HepG2 (cell line): ENCODE measurements at regions not wholly inside any gene's neighbourhood (a gene's known extent, or its start where the extent isn't known, plus 50 kb on each side); places are given as distances from the start of the nearest gene placed in this dataset.
A peak's percentile ranks its signal among the peaks of the same experiment; 100 is the strongest.

Experiments used
- ATAC-seq: fragments of 200-7000 bp; cut with Tn5 transposase; 3 replicates; pipeline ENCODE4 v1.9.1; 2020; ENCODE audit warnings: mild to moderate bottlenecking, moderate library complexity
- BruUV-seq: library from RNA; stranded (reverse); fragments of 400-500 nt; replicated peaks from 2 replicates; lab custom pipeline; 2021; lab: Mats Ljungman, UMichigan
- CTCF ChIA-PET: fragments of 300-600 bp; formaldehyde crosslinking; extraction: SDS; loops from one replicate; lab custom pipeline; 2021; ENCODE audit warnings: low total read pairs, inconsistent platforms, low intra/inter-chr PET ratio; lab: Yijun Ruan, JAX
- POLR2A ChIA-PET: fragments of 350-600 bp; sonication (Branson Sonifier 250); formaldehyde crosslinking; loops from one replicate; lab custom pipeline; 2020; ENCODE audit warnings: antibody characterized with exemption, inconsistent platforms; lab: Yijun Ruan, JAX
- DNase-seq: peaks from one replicate; pipeline ENCODE4 v3.0.0-alpha.2; 2015; ENCODE audit warnings: low spot score
- FAIRE-seq: peaks from 3 replicates; lab custom pipeline; 2011; peaks lifted over from hg19 to GRCh38; lab: Jason Lieb, UNC
- H2AFZ ChIP-seq: one replicate; pipeline ENCODE4 v1.6.1; 2011; ENCODE audit warnings: low read length, inconsistent platforms
- H3K27ac ChIP-seq: fragments of 300-600 bp; 3 replicates; pipeline ENCODE4 v1.8.0; 2011; ENCODE audit warnings: mixed run types, mild to moderate bottlenecking, mixed read lengths, low read length, inconsistent platforms; ENCODE audit not compliant: insufficient read depth; ENCODE audit errors: extremely low read length
- H3K27me3 ChIP-seq, 2 experiments: fragments of 200-600 bp in 1 of 2; 2 replicates in 1 of 2; 3 replicates in 1 of 2; pipeline versions ENCODE4 v1.6.0 to v1.8.0; 2011; ENCODE audit warnings: low read length in 2 of 2, mild to moderate bottlenecking in 2 of 2, moderate library complexity in 2 of 2, inconsistent platforms in 1 of 2; ENCODE audit not compliant: insufficient read depth in 2 of 2, control insufficient read depth in 1 of 2
- H3K36me3 ChIP-seq, 2 experiments: fragments of 200-600 bp in 1 of 2; replicated peaks in 1 of 2; 2 replicates in 1 of 2; 3 replicates in 1 of 2; pipeline versions ENCODE4 v1.5.1 to v1.8.0; 2011; ENCODE audit warnings: low read length in 2 of 2, inconsistent platforms in 1 of 2; ENCODE audit not compliant: insufficient read depth in 2 of 2, control insufficient read depth in 1 of 2
- H3K4me1 ChIP-seq: 2 replicates; pipeline ENCODE4 v1.5.1; 2012; ENCODE audit warnings: low read length, inconsistent platforms; ENCODE audit not compliant: insufficient read depth
- H3K4me2 ChIP-seq: 2 replicates; pipeline ENCODE4 v1.6.0; 2011; ENCODE audit warnings: low read depth, low read length, inconsistent platforms
- H3K4me3 ChIP-seq, 3 experiments: fragments of 200-600 bp in 1 of 3; sonication (generic), shearing (Covaris generic) in 1 of 3; replicated peaks in 1 of 3; 2 replicates each; pipeline ENCODE4 v1.5.1; 2011 to 2016; ENCODE audit warnings: low read length in 3 of 3, inconsistent platforms in 2 of 3, low read depth in 2 of 3, mild to moderate bottlenecking in 2 of 3, control low read depth in 1 of 3, mixed read lengths in 1 of 3; ENCODE audit not compliant: insufficient read depth in 1 of 3
- H3K79me2 ChIP-seq: one replicate; pipeline ENCODE4 v1.6.1; 2011; ENCODE audit warnings: low read length, inconsistent platforms; ENCODE audit not compliant: insufficient read depth
- H3K9ac ChIP-seq: 2 replicates; pipeline ENCODE4 v1.6.0; 2011; ENCODE audit warnings: mild to moderate bottlenecking, low read depth, low read length, inconsistent platforms; ENCODE audit not compliant: insufficient read depth
- H3K9me3 ChIP-seq: 2 replicates; pipeline ENCODE4 v1.5.1; 2012; ENCODE audit warnings: mild to moderate bottlenecking, low read length
- H4K20me1 ChIP-seq: 2 replicates; pipeline ENCODE4 v1.6.0; 2011; ENCODE audit warnings: inconsistent platforms, mild to moderate bottlenecking, low read length, moderate library complexity; ENCODE audit not compliant: insufficient read depth
- HNRNPK ChIP-seq: fragments of 200-400 bp; formaldehyde crosslinking; IDR thresholded peaks from 2 replicates; pipeline ENCODE4 v1.6.1; 2018; ENCODE audit warnings: low read length, low read depth, moderate library complexity, mild to moderate bottlenecking; ENCODE audit not compliant: poor library complexity, severe bottlenecking
- HOXA3 ChIP-seq: sonication (generic); formaldehyde crosslinking; IDR thresholded peaks from 2 replicates; pipeline ENCODE4 v1.5.0; 2020; ENCODE audit warnings: missing genetic modification reagents
- KLF13 ChIP-seq: sonication (generic); formaldehyde crosslinking; IDR thresholded peaks from 2 replicates; pipeline ENCODE4 v1.4.0; 2020; ENCODE audit warnings: mild to moderate bottlenecking, missing genetic modification reagents
- REST ChIP-seq, 2 experiments: IDR thresholded peaks; 2 replicates each; pipeline ENCODE4 v1.6.1; 2011 to 2012; ENCODE audit warnings: low read length in 2 of 2, borderline replicate concordance in 1 of 2, low read depth in 1 of 2, mild to moderate bottlenecking in 1 of 2, moderate library complexity in 1 of 2
- SMC3 ChIP-seq: IDR thresholded peaks from 2 replicates; pipeline ENCODE4 v1.6.1; 2011; ENCODE audit warnings: low read length, improper control_type of control experiment
- TCF7 ChIP-seq: sonication (generic); IDR thresholded peaks from 2 replicates; pipeline ENCODE4 v1.6.1; 2016; ENCODE audit warnings: antibody characterized with exemption, low read depth
- TEAD2 ChIP-seq: sonication (generic); formaldehyde crosslinking; IDR thresholded peaks from 2 replicates; pipeline ENCODE4 v1.9.0; 2021; ENCODE audit warnings: missing genetic modification reagents
- ZNF251 ChIP-seq: sonication (generic); formaldehyde crosslinking; IDR thresholded peaks from 2 replicates; pipeline ENCODE4 v1.9.0; 2021; ENCODE audit warnings: mild to moderate bottlenecking, missing genetic modification reagents
- ZNF776 ChIP-seq: sonication (generic); formaldehyde crosslinking; IDR thresholded peaks from 2 replicates; pipeline ENCODE4 v1.4.0; 2020; ENCODE audit warnings: mild to moderate bottlenecking, missing genetic modification reagents
- ZNF784 ChIP-seq: sonication (generic); formaldehyde crosslinking; IDR thresholded peaks from 2 replicates; pipeline ENCODE4 v1.5.1; 2020; ENCODE audit warnings: missing genetic modification reagents, mild to moderate bottlenecking, borderline replicate concordance
- ZNF790 ChIP-seq: sonication (generic); formaldehyde crosslinking; IDR thresholded peaks from 2 replicates; pipeline ENCODE4 v1.8.0; 2022; ENCODE audit warnings: missing genetic modification reagents, mild to moderate bottlenecking, borderline replicate concordance
- WGBS: methylation state at CpG from one replicate; pipeline ENCODE4 v1.1.6; 2017; ENCODE audit warnings: low lambda C conversion rate; 5-methylcytosine and 5-hydroxymethylcytosine counted together
- in situ Hi-C: cut with HindIII; loops from 2 replicates; pipeline ENCODE4 v1.10.0; 2017; ENCODE audit warnings: low pct_unique_long_range_greater_than_20kb; ENCODE audit not compliant: extremely low pct_ligation_motif_present
- intact Hi-C: fragments of 100-400 bp; cut with micrococcal nuclease; formaldehyde crosslinking; loops from one replicate; pipeline ENCODE4 v1.10.0; 2022; ENCODE audit not compliant: unreplicated experiment
- TF ChIP-seq, protein P1 (sequence below): sonication (generic); formaldehyde crosslinking; IDR thresholded peaks from 2 replicates; pipeline ENCODE4 v1.4.0; 2020; ENCODE audit warnings: missing genetic modification reagents, borderline replicate concordance

DNA sequence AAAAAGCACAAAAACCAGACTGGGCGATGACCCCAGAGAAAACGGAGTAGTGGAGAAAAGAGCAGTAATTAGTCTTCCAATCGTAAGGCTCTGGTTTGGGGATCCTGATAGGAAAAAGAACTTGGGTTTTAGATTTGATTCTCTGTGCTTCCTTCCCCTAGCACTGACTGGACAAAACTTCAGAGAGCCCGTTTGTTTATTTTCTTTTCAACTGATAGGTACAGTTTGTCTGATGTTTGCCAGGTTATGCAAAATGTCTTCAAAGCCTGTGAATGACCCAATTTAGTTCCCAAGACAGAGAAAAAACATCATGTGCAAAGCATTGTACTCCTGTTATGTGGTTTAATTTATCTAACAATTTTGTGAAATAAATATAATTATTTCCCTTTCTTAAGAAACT is 151.1 kb upstream of the COX10 start:
- no peak overlapping the region for H3K4me3 ChIP-seq
- H4K20me1 ChIP-seq, result no peaks in the 10 kb centered on the region
- intact Hi-C loops (no loop called here), in situ Hi-C loops (no loop called here)
- ATAC-seq (no peak), FAIRE-seq (no peak), DNase-seq (no peak)
- TF ChIP-seq ZNF776, result no peak
- 0 out of 2 replicates have a peak, but pooled peaks have one; percentile 40 for TF ChIP-seq TCF7
- no peaks in the 10 kb centered on the region for H3K27me3 ChIP-seq
- ChIA-PET POLR2A (no interaction called here), CTCF (no interaction called here)
- H3K9me3 ChIP-seq, result no peaks in the 10 kb centered on the region
- no peaks in the 10 kb centered on the region for H3K79me2 ChIP-seq
- BruUV-seq, result no TSS peak
- no peak overlapping the region for H3K9ac ChIP-seq
- H2AFZ ChIP-seq, result no peak overlapping the region
- no peaks in the 10 kb centered on the region for H3K36me3 ChIP-seq
- peaks cover 28% of the 10 kb centered on the region for H3K4me1 ChIP-seq
- WGBS, result 25% methylated on average over 4 of the region's 4 CpGs
- no peak overlapping the region for H3K4me2 ChIP-seq
- H3K27ac ChIP-seq, result no peak overlapping the region

DNA sequence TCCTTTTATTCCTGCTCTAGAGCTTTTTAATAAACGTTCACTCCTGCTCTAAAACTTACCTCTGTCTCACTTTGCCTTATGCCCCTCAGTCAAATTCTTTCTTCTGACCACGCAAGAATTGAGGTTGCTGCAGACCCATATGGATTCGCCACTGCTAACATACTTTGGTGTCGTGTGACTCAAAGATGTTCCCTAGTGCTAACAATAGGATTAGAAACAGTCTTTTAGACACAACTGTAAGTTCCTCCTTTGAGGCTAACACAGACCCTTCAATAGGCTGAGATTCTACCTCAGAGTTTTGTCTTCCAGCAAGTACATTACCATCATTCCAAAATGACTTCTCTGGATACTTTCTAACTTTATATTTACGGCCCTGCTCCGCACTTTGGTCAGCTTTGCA is 149.5 kb upstream of the COX10 start:
- no peak overlapping the region for H3K27ac ChIP-seq
- POLR2A ChIA-PET, result no interaction called here
- FAIRE-seq, result no peak

More for the DNA sequence above, 149.5 kb upstream of the COX10 start:
- H3K36me3 ChIP-seq, result no peaks in the 10 kb centered on the region
- no peaks in the 10 kb centered on the region for H3K79me2 ChIP-seq
- H3K27me3 ChIP-seq, result no peaks in the 10 kb centered on the region
- H3K9me3 ChIP-seq, result no peaks in the 10 kb centered on the region
- H3K4me3 ChIP-seq, result no peak overlapping the region
- WGBS, result 81% methylated on average over 6 of the region's 6 CpGs
- intact Hi-C loops (no loop called here), in situ Hi-C loops (no loop called here)
- no peak overlapping the region for H3K9ac ChIP-seq
- no peak overlapping the region for H2AFZ ChIP-seq
- no peaks in the 10 kb centered on the region for H4K20me1 ChIP-seq
- CTCF ChIA-PET, result no interaction called here
- no peak for ATAC-seq
- no peak for TF ChIP-seq HOXA3 (CRISPR knock-in tag)
- TF ChIP-seq, protein P1, sequence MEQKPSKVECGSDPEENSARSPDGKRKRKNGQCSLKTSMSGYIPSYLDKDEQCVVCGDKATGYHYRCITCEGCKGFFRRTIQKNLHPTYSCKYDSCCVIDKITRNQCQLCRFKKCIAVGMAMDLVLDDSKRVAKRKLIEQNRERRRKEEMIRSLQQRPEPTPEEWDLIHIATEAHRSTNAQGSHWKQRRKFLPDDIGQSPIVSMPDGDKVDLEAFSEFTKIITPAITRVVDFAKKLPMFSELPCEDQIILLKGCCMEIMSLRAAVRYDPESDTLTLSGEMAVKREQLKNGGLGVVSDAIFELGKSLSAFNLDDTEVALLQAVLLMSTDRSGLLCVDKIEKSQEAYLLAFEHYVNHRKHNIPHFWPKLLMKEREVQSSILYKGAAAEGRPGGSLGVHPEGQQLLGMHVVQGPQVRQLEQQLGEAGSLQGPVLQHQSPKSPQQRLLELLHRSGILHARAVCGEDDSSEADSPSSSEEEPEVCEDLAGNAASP, result no peak
- TF ChIP-seq ZNF784 (CRISPR knock-in tag), result no peak
- no peak for TF ChIP-seq KLF13 (CRISPR knock-in tag)
- no peak for TF ChIP-seq HNRNPK
- TF ChIP-seq REST (IDR thresholded peaks at IDR 0.05; ENCODE audit: borderline replicate concordance in 1 of 2, low read depth in 1 of 2, low read length in 2 of 2), result no peak
- no peak for TF ChIP-seq ZNF251
- TF ChIP-seq TEAD2 (CRISPR knock-in tag), result no peak
- TF ChIP-seq ZNF790, result no peak
- no peak for TF ChIP-seq SMC3
- BruUV-seq, result no TSS peak
- H3K4me1 ChIP-seq, result peaks cover 28% of the 10 kb centered on the region
- no peak overlapping the region for H3K4me2 ChIP-seq
- DNase-seq, result no peak
